OCI-LY1 (cell line): ENCODE measurements at regions not wholly inside any gene's neighbourhood (a gene's known extent, or its start where the extent isn't known, plus 50 kb on each side); places are given as distances from the start of the nearest gene placed in this dataset.

ENCODE experiments used
- EZH2 ChIP-seq: fragments of 200-600 bp; sonication (generic), shearing (Covaris generic); IDR thresholded peaks from 2 replicates; pipeline ENCODE4 v1.8.0; 2017; ENCODE audit warnings: borderline replicate concordance, mixed run types, mild to moderate bottlenecking, antibody characterized with exemption, low read length, moderate library complexity, mixed read lengths
- TF ChIP-seq, protein P1 (sequence below): fragments of 200-600 bp; sonication (generic), shearing (Covaris generic); IDR thresholded peaks from 2 replicates; pipeline ENCODE4 v1.5.1; 2017; ENCODE audit warnings: mild to moderate bottlenecking, antibody characterized with exemption, low read length, moderate library complexity, mixed read lengths

DNA sequence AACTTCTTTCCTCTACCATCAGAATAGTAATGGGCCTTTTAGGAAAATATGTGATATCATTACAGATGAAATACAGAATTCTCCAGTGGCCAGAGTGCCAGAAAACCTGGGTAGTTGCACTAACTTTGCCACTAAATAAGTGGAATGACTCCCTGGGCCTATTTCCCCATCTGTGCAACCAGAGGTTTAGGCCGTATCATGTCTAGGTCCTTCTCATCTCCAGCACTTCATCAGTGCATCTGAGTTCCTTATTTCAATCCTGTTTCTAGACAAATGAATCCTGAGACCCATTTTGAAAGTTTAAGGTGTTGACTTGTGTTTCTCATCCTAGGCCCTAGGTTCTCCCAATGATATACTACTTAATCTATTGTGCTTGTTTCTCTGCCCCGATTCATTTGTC, 236.2 kb downstream of the CD83 start:
- TF ChIP-seq, protein P1, sequence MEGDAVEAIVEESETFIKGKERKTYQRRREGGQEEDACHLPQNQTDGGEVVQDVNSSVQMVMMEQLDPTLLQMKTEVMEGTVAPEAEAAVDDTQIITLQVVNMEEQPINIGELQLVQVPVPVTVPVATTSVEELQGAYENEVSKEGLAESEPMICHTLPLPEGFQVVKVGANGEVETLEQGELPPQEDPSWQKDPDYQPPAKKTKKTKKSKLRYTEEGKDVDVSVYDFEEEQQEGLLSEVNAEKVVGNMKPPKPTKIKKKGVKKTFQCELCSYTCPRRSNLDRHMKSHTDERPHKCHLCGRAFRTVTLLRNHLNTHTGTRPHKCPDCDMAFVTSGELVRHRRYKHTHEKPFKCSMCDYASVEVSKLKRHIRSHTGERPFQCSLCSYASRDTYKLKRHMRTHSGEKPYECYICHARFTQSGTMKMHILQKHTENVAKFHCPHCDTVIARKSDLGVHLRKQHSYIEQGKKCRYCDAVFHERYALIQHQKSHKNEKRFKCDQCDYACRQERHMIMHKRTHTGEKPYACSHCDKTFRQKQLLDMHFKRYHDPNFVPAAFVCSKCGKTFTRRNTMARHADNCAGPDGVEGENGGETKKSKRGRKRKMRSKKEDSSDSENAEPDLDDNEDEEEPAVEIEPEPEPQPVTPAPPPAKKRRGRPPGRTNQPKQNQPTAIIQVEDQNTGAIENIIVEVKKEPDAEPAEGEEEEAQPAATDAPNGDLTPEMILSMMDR: no peak
- no peak for TF ChIP-seq EZH2
